ENCODE measurements at regions not wholly inside any gene's neighbourhood (a gene's known extent, or its start where the extent isn't known, plus 50 kb on each side); places are given as distances from the start of the nearest gene placed in this dataset.

DNA sequence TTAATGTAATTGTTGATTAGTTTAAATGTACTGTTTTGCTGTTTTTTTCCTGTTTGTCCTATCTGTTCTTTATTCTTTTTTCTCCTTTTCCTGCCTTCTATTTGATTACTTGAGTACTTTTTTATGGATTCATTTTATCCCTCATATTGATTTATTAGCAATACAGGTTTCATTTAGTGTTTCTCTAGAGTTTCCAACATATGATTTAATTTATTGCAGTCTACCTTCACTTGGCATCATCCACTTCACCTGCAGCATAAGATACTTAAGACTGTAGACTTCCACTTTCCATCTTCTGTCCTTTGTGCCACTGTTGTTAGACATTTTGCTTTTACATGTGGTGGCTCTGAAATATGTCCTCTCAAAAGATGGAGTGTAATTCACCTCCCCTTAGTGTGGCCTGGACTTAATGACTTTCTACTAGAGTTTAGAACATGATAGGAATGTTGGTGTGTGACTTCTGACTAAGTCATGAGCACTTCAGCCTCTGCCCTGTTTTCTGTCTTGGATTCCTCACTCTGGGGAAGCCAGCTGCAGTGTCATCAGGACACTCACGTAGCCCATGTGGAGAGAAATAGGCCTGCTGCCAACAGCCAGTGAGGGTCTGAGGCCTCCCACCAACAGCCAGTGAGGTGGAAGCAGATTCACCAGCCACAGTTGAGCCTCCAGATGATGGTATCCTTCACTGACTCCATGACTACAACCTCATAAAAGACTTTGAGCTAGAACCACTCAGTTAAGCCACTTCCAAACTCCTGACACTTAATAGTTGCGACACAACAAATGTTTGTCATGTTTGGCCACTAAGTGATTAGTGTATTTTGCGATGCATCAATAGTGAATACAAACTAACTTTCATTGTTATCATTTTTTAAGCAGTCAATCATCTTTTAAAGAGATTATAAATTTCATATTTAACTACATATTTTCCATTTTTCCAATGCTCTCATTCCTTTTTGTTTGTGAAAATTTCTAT lies 643.5 kb upstream of the DPP6 start:
- Histone ChIP-seq H3K23ac (ENCODE audit: low read depth, low read length) (no peak overlapping the region), H3K14ac (replicated peaks; ENCODE audit: low read depth, low read length) (no peak overlapping the region), H3K4me2 (ENCODE audit: low read depth, low read length) (no peak overlapping the region), H4K20me1 (ENCODE audit: insufficient read depth, low read length) (no peaks in the 10 kb centered on the region), H2BK120ac (ENCODE audit: low read depth, low read length) (no peak overlapping the region), H3K4me3 (ENCODE audit: insufficient read depth, low read depth, low read length) (no peak overlapping the region), H2AK5ac (ENCODE audit: low read depth, low read length) (no peak overlapping the region), H3K56ac (ENCODE audit: extremely low read depth, insufficient read depth, low read length) (no peak overlapping the region), H2BK20ac (ENCODE audit: low read depth, low read length) (no peak overlapping the region), H3K9ac (ENCODE audit: low read depth, low read length) (no peak overlapping the region), H3K4ac (ENCODE audit: low read depth, low read length) (no peak overlapping the region), H3K9me1 (ENCODE audit: insufficient read depth, low read length) (no peaks in the 10 kb centered on the region), H2BK5ac (ENCODE audit: low read depth, low read length, poor library complexity, severe bottlenecking) (no peak overlapping the region), H4K91ac (ENCODE audit: insufficient read depth, low read depth, low read length) (no peak overlapping the region), H3K36me3 (ENCODE audit: control insufficient read depth, insufficient read depth, low read length) (no peaks in the 10 kb centered on the region), H3K27ac (ENCODE audit: insufficient read depth, low read length) (no peak overlapping the region), H3K79me1 (ENCODE audit: low read depth in 1 of 2, low read length in 2 of 2) (no peaks in the 10 kb centered on the region), H3K4me1 (ENCODE audit: control insufficient read depth, insufficient read depth, low read length) (no peaks in the 10 kb centered on the region), H2AK9ac (replicated peaks; ENCODE audit: low read depth, low read length, poor library complexity) (no peak overlapping the region), H4K5ac (ENCODE audit: low read depth, low read length) (no peak overlapping the region), H2AFZ (replicated peaks; ENCODE audit: low read length, poor library complexity) (no peak overlapping the region), H3K27me3 (ENCODE audit: control insufficient read depth, insufficient read depth, low read length) (no peaks in the 10 kb centered on the region), H3K18ac (ENCODE audit: low read depth, low read length) (no peak overlapping the region), H4K8ac (ENCODE audit: low read depth in 2 of 2, low read length in 2 of 2) (no peak overlapping the region), H3K9me3 (ENCODE audit: control insufficient read depth, insufficient read depth, low read length) (peaks cover 30% of the 10 kb centered on the region), H2BK15ac (ENCODE audit: low read depth, low read length) (no peak overlapping the region)
- ChIA-PET POLR2A (ENCODE audit: unreplicated experiment) (no interaction called here), CTCF (no interaction called here)
- in situ Hi-C loops (cut with MboI; ENCODE audit: low sequenced_read_pairs) = no loop called here
- ATAC-seq (ENCODE audit: low read depth) = no peak
- no peak for DNase-seq
- TF ChIP-seq, protein P1, sequence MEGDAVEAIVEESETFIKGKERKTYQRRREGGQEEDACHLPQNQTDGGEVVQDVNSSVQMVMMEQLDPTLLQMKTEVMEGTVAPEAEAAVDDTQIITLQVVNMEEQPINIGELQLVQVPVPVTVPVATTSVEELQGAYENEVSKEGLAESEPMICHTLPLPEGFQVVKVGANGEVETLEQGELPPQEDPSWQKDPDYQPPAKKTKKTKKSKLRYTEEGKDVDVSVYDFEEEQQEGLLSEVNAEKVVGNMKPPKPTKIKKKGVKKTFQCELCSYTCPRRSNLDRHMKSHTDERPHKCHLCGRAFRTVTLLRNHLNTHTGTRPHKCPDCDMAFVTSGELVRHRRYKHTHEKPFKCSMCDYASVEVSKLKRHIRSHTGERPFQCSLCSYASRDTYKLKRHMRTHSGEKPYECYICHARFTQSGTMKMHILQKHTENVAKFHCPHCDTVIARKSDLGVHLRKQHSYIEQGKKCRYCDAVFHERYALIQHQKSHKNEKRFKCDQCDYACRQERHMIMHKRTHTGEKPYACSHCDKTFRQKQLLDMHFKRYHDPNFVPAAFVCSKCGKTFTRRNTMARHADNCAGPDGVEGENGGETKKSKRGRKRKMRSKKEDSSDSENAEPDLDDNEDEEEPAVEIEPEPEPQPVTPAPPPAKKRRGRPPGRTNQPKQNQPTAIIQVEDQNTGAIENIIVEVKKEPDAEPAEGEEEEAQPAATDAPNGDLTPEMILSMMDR (conservative IDR thresholded peaks at IDR 0.05; ENCODE audit: low read depth, low read length) = no peak
- TF ChIP-seq, protein P2, sequence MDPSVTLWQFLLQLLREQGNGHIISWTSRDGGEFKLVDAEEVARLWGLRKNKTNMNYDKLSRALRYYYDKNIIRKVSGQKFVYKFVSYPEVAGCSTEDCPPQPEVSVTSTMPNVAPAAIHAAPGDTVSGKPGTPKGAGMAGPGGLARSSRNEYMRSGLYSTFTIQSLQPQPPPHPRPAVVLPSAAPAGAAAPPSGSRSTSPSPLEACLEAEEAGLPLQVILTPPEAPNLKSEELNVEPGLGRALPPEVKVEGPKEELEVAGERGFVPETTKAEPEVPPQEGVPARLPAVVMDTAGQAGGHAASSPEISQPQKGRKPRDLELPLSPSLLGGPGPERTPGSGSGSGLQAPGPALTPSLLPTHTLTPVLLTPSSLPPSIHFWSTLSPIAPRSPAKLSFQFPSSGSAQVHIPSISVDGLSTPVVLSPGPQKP (IDR thresholded peaks at IDR 0.05; ENCODE audit: borderline replicate concordance, low read depth, low read length) = no peak
- no peak for TF ChIP-seq FOS (IDR thresholded peaks at IDR 0.05; ENCODE audit: low read depth, low read length)
- TF ChIP-seq BHLHE40 (IDR thresholded peaks at IDR 0.05; ENCODE audit: low read depth, low read length) = no peak
- TF ChIP-seq RFX5 (IDR thresholded peaks at IDR 0.05; ENCODE audit: low read depth, low read length) = no peak
- no peak for TF ChIP-seq CHD1 (IDR thresholded peaks at IDR 0.05; ENCODE audit: low read depth, low read length)
- TF ChIP-seq RCOR1 (IDR thresholded peaks at IDR 0.05; ENCODE audit: insufficient replicate concordance, low read length) = no peak
- no peak for TF ChIP-seq MAZ (IDR thresholded peaks at IDR 0.05; ENCODE audit: borderline replicate concordance, low read depth, low read length)
- TF ChIP-seq SMC3 (IDR thresholded peaks at IDR 0.05; ENCODE audit: low read depth, low read length) = no peak
- no peak for TF ChIP-seq MAFK (IDR thresholded peaks at IDR 0.05; ENCODE audit: low read depth, low read length)
- no peak for TF ChIP-seq CEBPB (IDR thresholded peaks at IDR 0.05; ENCODE audit: low read depth, low read length)
- TF ChIP-seq RAD21 (IDR thresholded peaks at IDR 0.05; ENCODE audit: low read length) = no peak
- TF ChIP-seq, protein P3, sequence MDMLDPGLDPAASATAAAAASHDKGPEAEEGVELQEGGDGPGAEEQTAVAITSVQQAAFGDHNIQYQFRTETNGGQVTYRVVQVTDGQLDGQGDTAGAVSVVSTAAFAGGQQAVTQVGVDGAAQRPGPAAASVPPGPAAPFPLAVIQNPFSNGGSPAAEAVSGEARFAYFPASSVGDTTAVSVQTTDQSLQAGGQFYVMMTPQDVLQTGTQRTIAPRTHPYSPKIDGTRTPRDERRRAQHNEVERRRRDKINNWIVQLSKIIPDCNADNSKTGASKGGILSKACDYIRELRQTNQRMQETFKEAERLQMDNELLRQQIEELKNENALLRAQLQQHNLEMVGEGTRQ (IDR thresholded peaks at IDR 0.05; ENCODE audit: low read depth, low read length) = no peak
- intact Hi-C loops (cut with micrococcal nuclease) = no loop called here
- dilution Hi-C loops (cut with HindIII; ENCODE audit: low sequenced_read_pairs, unreplicated experiment) = no loop called here
- WGBS, 2 experiments (ENCODE audit: extremely low coverage in 2 of 2, insufficient read length in 1 of 2) = no CpG with 5 or more reads among the region's 3 CpGs
- BruUV-seq (replicated peaks) = no TSS peak
